MM.1S (cell line): ENCODE measurements at regions not wholly inside any gene's neighbourhood (a gene's known extent, or its start where the extent isn't known, plus 50 kb on each side); places are given as distances from the start of the nearest gene placed in this dataset.

ENCODE experiments used
- DNase-seq: peaks from one replicate; pipeline ENCODE4 v3.0.0-alpha.2; 2015
- H2AFZ ChIP-seq: fragments of 300-600 bp; sonication (generic); 2 replicates; pipeline ENCODE4 v1.6.0; 2016; ENCODE audit warnings: antibody characterized with exemption, low read length
- H3F3A ChIP-seq: fragments of 300-600 bp; sonication (generic); 2 replicates; pipeline ENCODE4 v1.6.1; 2016; ENCODE audit warnings: mild to moderate bottlenecking, antibody characterized with exemption, low read length, moderate library complexity, mixed read lengths; ENCODE audit not compliant: insufficient read depth
- H3K27ac ChIP-seq: fragments of 300-600 bp; sonication (generic); 2 replicates; pipeline ENCODE4 v1.5.1; 2016; ENCODE audit warnings: mild to moderate bottlenecking, low read length
- H3K27me3 ChIP-seq: fragments of 300-600 bp; sonication (generic); replicated peaks from 2 replicates; pipeline ENCODE4 v1.6.0; 2016; ENCODE audit warnings: low read length; ENCODE audit not compliant: insufficient read depth
- H3K36me3 ChIP-seq: fragments of 300-600 bp; sonication (generic); replicated peaks from 2 replicates; pipeline ENCODE4 v1.6.1; 2016; ENCODE audit warnings: mild to moderate bottlenecking, low read length, mixed read lengths; ENCODE audit not compliant: insufficient read depth
- H3K4me1 ChIP-seq: fragments of 300-600 bp; sonication (generic); 2 replicates; pipeline ENCODE4 v1.6.1; 2016; ENCODE audit warnings: low read length, mixed read lengths
- H3K4me2 ChIP-seq: fragments of 300-600 bp; sonication (generic); 2 replicates; pipeline ENCODE4 v1.6.0; 2016; ENCODE audit warnings: low read depth, low read length
- H3K4me3 ChIP-seq: fragments of 300-600 bp; sonication (generic); 2 replicates; pipeline ENCODE4 v1.5.1; 2016; ENCODE audit warnings: low read length, mixed read lengths
- H3K79me2 ChIP-seq: fragments of 300-600 bp; sonication (generic); 2 replicates; pipeline ENCODE4 v1.6.1; 2016; ENCODE audit warnings: mixed run types, low read length, mixed read lengths
- H3K9ac ChIP-seq: fragments of 300-600 bp; sonication (generic); 2 replicates; pipeline ENCODE4 v1.6.1; 2016; ENCODE audit warnings: low read length, mixed read lengths
- H3K9me2 ChIP-seq: fragments of 300-600 bp; sonication (generic); replicated peaks from 2 replicates; pipeline ENCODE4 v1.6.1; 2016; ENCODE audit warnings: mild to moderate bottlenecking, low read length, mixed read lengths; ENCODE audit not compliant: insufficient read depth
- H3K9me3 ChIP-seq: fragments of 300-600 bp; sonication (generic); replicated peaks from 2 replicates; pipeline ENCODE4 v1.6.1; 2016; ENCODE audit warnings: mild to moderate bottlenecking, low read length, mixed read lengths; ENCODE audit not compliant: insufficient read depth
- H4K20me1 ChIP-seq: fragments of 300-600 bp; sonication (generic); 2 replicates; pipeline ENCODE4 v1.6.1; 2016; ENCODE audit warnings: mild to moderate bottlenecking, low read length, moderate library complexity, mixed read lengths; ENCODE audit not compliant: insufficient read depth
- EZH2 ChIP-seq: fragments of 300-600 bp; sonication (generic); optimal IDR thresholded peaks from 2 replicates; pipeline ENCODE3; 2017; ENCODE audit warnings: low read depth, mild to moderate bottlenecking, antibody characterized with exemption, low read length, mixed read lengths
- EZH2phosphoT487 ChIP-seq: fragments of 300-600 bp; sonication (generic); IDR thresholded peaks from 2 replicates; pipeline ENCODE4 v1.6.1; 2018; ENCODE audit warnings: antibody characterized with exemption, low read length
- TF ChIP-seq, protein P1 (sequence below): fragments of 300-600 bp; sonication (generic); IDR thresholded peaks from 2 replicates; pipeline ENCODE4 v1.5.1; 2016; ENCODE audit warnings: antibody characterized with exemption, low read length, mixed read lengths

DNA sequence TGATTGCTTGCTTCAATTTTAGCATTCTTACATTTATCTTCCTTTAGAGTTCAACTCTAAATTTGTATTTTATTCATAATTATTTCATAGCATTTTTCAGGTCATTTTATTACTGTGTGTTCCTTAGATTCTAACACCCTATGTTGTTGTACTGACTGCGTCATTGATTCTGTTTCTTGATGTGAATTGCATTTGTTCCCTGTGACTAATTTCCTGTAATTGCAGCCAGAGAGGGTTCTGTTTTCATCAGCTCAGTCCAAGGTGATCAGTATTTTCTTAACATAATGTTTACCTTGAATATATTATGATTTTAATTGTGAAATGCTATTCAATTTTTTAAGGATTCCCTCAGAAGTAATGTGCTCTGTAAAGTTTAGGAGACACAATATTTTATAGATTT, 970.2 kb upstream of the PIK3C3 start:
- TF ChIP-seq, protein P1, sequence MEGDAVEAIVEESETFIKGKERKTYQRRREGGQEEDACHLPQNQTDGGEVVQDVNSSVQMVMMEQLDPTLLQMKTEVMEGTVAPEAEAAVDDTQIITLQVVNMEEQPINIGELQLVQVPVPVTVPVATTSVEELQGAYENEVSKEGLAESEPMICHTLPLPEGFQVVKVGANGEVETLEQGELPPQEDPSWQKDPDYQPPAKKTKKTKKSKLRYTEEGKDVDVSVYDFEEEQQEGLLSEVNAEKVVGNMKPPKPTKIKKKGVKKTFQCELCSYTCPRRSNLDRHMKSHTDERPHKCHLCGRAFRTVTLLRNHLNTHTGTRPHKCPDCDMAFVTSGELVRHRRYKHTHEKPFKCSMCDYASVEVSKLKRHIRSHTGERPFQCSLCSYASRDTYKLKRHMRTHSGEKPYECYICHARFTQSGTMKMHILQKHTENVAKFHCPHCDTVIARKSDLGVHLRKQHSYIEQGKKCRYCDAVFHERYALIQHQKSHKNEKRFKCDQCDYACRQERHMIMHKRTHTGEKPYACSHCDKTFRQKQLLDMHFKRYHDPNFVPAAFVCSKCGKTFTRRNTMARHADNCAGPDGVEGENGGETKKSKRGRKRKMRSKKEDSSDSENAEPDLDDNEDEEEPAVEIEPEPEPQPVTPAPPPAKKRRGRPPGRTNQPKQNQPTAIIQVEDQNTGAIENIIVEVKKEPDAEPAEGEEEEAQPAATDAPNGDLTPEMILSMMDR: no peak
- TF ChIP-seq EZH2 (no peak), EZH2phosphoT487 (no peak)
- Histone ChIP-seq H3F3A (no peaks in the 10 kb centered on the region), H3K4me2 (no peak overlapping the region), H3K9ac (no peak overlapping the region), H3K9me3 (no peaks in the 10 kb centered on the region), H2AFZ (no peak overlapping the region), H3K4me1 (no peaks in the 10 kb centered on the region), H4K20me1 (no peaks in the 10 kb centered on the region), H3K36me3 (no peaks in the 10 kb centered on the region), H3K9me2 (no peaks in the 10 kb centered on the region), H3K27me3 (no peaks in the 10 kb centered on the region), H3K4me3 (no peak overlapping the region), H3K27ac (no peak overlapping the region), H3K79me2 (no peaks in the 10 kb centered on the region)
- no peak for DNase-seq

DNA sequence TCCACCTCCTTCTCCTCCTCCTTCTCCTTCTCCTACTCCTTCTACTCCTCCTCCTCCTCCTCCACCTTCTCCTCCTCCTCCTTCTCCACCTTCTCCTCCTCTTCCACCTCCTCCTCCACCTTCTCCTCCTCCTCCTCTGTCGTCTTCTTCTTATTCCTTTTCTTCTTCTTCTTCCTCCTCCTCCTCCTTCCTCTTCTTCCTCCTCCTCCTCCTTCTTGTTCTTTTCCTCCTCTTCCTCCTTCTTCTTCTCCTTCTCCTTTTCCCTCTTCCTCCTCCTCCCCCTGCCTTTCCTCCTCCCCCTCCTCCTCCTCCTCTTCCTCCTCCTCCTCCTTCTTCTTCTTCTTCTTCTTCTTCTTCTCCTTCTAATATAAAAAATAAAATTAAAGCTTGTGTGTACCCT, 971.2 kb upstream of the PIK3C3 start:
- no peak overlapping the region for H3K9ac ChIP-seq
- H4K20me1 ChIP-seq: no peaks in the 10 kb centered on the region
- no peak for DNase-seq
- no peaks in the 10 kb centered on the region for H3K9me2 ChIP-seq
- H3K36me3 ChIP-seq: no peaks in the 10 kb centered on the region
- H2AFZ ChIP-seq: no peak overlapping the region
- TF ChIP-seq, protein P1: no peak
- TF ChIP-seq EZH2phosphoT487 (no peak), EZH2 (no peak)
- H3K9me3 ChIP-seq: no peaks in the 10 kb centered on the region
- no peak overlapping the region for H3K4me2 ChIP-seq
- no peaks in the 10 kb centered on the region for H3K79me2 ChIP-seq
- no peak overlapping the region for H3K4me3 ChIP-seq
- H3K27ac ChIP-seq: no peak overlapping the region
- no peaks in the 10 kb centered on the region for H3K27me3 ChIP-seq
- H3K4me1 ChIP-seq: no peaks in the 10 kb centered on the region
- no peaks in the 10 kb centered on the region for H3F3A ChIP-seq

GRCh38 chr18:40980171-40980570, 974.9 kb upstream of the PIK3C3 start:
- H3K27ac ChIP-seq: no peak overlapping the region
- TF ChIP-seq EZH2: no peak
- no peak for TF ChIP-seq EZH2phosphoT487
- TF ChIP-seq, protein P1: no peak

More at GRCh38 chr18:40980171-40980570, 974.9 kb upstream of the PIK3C3 start:
- no peak overlapping the region for H2AFZ ChIP-seq
- no peak for DNase-seq
- no peaks in the 10 kb centered on the region for H3K4me1 ChIP-seq
- H3K9me3 ChIP-seq: no peaks in the 10 kb centered on the region
- no peaks in the 10 kb centered on the region for H3K36me3 ChIP-seq
- no peak overlapping the region for H3K4me2 ChIP-seq
- no peak overlapping the region for H3K9ac ChIP-seq
- no peaks in the 10 kb centered on the region for H4K20me1 ChIP-seq
- H3K9me2 ChIP-seq: no peaks in the 10 kb centered on the region
- H3K79me2 ChIP-seq: no peaks in the 10 kb centered on the region
- H3F3A ChIP-seq: no peaks in the 10 kb centered on the region
- no peak overlapping the region for H3K4me3 ChIP-seq
- no peaks in the 10 kb centered on the region for H3K27me3 ChIP-seq
